Astrocyte of the spinal cord (primary cell): ENCODE measurements at regions not wholly inside any gene's neighbourhood (a gene's known extent, or its start where the extent isn't known, plus 50 kb on each side); places are given as distances from the start of the nearest gene placed in this dataset.

ENCODE experiments used
- DNase-seq: peaks from one replicate; pipeline ENCODE4 v3.0.0; 2011; ENCODE audit warnings: low read depth, low spot score
- H3K4me3 ChIP-seq: 2 replicates; pipeline ENCODE4 v1.5.1; 2011; ENCODE audit warnings: low read depth, mild to moderate bottlenecking, low read length, moderate library complexity
- in situ Hi-C: cut with HindIII; loops from 2 replicates; pipeline ENCODE4 v1.10.0; 2017; ENCODE audit warnings: low sequenced_read_pairs
- TF ChIP-seq, protein P1 (sequence below): IDR thresholded peaks from 2 replicates; pipeline ENCODE4 v1.5.1; 2012; ENCODE audit warnings: low read depth, mild to moderate bottlenecking, low read length, inconsistent platforms

DNA sequence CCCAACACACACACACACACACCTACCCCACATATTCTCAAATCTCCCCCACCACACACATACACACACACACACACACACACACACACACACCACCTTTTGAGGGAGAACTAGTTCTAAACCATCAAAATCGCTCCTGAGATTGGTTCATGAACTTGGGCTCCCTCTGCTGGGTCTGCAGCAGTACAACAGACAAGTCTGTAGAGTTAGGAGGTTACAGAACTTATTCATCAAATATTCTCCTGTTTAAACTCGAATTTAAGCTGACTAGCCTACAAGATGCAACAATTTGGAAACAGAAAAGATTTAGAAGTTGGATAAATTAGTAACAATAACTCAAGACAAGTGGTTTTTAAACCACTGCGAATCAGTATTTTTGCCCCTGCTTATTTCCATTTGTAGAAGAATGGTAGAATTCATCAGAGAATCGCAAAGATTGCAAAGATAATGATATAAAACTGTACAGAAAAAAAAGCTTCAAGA lies 136.4 kb upstream of the USP15 start:
- TF ChIP-seq, protein P1, sequence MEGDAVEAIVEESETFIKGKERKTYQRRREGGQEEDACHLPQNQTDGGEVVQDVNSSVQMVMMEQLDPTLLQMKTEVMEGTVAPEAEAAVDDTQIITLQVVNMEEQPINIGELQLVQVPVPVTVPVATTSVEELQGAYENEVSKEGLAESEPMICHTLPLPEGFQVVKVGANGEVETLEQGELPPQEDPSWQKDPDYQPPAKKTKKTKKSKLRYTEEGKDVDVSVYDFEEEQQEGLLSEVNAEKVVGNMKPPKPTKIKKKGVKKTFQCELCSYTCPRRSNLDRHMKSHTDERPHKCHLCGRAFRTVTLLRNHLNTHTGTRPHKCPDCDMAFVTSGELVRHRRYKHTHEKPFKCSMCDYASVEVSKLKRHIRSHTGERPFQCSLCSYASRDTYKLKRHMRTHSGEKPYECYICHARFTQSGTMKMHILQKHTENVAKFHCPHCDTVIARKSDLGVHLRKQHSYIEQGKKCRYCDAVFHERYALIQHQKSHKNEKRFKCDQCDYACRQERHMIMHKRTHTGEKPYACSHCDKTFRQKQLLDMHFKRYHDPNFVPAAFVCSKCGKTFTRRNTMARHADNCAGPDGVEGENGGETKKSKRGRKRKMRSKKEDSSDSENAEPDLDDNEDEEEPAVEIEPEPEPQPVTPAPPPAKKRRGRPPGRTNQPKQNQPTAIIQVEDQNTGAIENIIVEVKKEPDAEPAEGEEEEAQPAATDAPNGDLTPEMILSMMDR, result peak; percentile 87
- in situ Hi-C loops, result no loop called here
- no peak overlapping the region for H3K4me3 ChIP-seq
- DNase-seq, result peak; percentile 48

- no peak overlapping the region for H3K4me3 ChIP-seq
- TF ChIP-seq, protein P1, result no peak
- no peak for DNase-seq
- in situ Hi-C loops, result no loop called here
These were observed 132.7 kb upstream of the USP15 start for GRCh38 chr12:62127516-62127915.

GRCh38 chr12:62128175-62128975 lies 131.8 kb upstream of the USP15 start:
- in situ Hi-C loops, result no loop called here
- DNase-seq, result no peak
- TF ChIP-seq, protein P1, result no peak
- no peak overlapping the region for H3K4me3 ChIP-seq

DNA sequence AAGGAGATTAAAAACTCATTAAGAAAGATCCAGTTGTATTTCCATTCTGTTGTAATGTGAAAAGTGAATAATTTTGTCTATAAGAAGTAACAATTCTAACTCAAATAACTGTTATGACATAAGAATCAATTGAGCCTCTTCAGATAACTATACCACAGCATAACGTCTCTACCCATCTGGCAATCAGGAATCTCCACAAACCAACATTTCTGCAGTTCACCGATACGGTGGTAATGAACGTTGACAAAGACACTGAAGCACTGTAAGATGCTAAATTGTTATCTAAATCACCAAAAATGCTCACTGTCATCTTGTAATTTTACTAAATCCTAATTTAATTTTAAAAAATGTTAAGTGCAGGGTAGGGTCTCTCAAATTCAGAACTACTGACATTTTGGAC lies 130.9 kb upstream of the USP15 start:
- in situ Hi-C loops, result no loop called here

DNA sequence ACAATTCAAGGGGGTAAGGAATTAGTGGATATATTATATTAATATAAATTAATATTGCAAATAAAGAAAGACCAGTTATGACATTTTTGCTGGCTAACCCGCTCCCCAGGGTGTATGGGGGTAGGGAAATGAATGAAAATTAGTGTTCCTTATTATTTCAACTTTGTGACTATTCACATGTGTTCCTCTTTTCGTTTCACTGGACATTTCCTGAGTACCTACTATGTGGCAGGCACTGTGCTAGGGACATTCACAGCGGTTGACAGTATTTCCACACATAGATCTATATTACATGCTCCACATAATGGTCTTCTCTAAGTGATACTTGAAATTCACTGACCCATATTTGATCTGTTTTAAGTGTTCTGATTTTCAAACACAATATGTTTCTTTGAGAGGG lies 129.8 kb upstream of the USP15 start:
- TF ChIP-seq, protein P1, result no peak
- DNase-seq, result no peak
- H3K4me3 ChIP-seq, result no peak overlapping the region
- in situ Hi-C loops, result no loop called here

More for the DNA sequence above, 130.9 kb upstream of the USP15 start:
- TF ChIP-seq, protein P1, result no peak
- H3K4me3 ChIP-seq, result no peak overlapping the region
- DNase-seq, result no peak

- in situ Hi-C loops, result no loop called here
- DNase-seq, result no peak
- no peak overlapping the region for H3K4me3 ChIP-seq
- TF ChIP-seq, protein P1, result no peak
These were observed 129.2 kb upstream of the USP15 start for GRCh38 chr12:62130834-62131552.
